ENCODE measurements at regions not wholly inside any gene's neighbourhood (a gene's known extent, or its start where the extent isn't known, plus 50 kb on each side); places are given as distances from the start of the nearest gene placed in this dataset.

DNA sequence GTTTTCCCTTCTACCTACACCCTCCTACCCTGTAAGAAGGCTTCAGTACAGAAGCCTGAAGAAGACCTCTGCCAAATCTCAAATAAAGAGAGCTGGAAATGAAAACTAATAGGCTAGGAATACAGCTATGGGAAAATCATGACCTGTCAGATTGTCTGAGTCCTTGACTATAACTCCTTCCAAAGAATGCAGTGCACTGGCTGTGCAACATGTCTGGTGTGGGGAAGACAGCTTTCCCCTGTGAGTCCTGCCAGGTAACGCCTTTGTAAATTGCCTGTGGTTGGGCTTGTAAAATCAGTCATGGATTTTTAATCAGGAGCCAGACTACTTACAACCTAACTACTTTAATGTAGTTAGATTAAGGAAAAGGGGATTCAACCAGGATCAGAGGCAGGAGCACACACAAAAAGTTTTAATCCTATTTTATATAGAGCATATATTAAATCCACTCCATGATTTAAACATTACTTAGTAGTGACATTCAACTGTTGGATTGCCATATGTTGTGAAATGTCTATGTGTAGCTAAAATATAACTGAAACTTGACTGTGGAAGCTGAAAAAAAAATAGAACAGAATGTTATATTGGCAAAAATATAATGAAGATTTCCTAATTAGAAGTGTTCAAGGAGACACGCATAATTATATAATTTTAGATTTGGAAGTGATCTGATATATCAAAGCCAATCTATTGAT lies 1667.8 kb downstream of the KCNT2 start:
- H3K9me3 ChIP-seq (replicated peaks; ENCODE audit: control insufficient read depth, insufficient read depth, low read length), result no peaks in the 10 kb centered on the region
- ChIA-PET CTCF (no interaction called here), POLR2A (no interaction called here), SMC1A (ENCODE audit: uncharacterized antibody, unreplicated experiment) (no interaction called here), RAD21 (ENCODE audit: unreplicated experiment) (no interaction called here)
- DNase-seq (ENCODE audit: low read depth, low spot score), result no peak
- ATAC-seq, result no peak
- H3K79me2 ChIP-seq (ENCODE audit: control insufficient read depth, insufficient read depth, low read length), result no peaks in the 10 kb centered on the region
- 48% methylated on average over 2 of the region's 2 CpGs for WGBS (ENCODE audit: insufficient coverage, insufficient replicate concordance, low lambda C conversion rate, missing lambda C conversion rate)
- TF ChIP-seq, protein P1, sequence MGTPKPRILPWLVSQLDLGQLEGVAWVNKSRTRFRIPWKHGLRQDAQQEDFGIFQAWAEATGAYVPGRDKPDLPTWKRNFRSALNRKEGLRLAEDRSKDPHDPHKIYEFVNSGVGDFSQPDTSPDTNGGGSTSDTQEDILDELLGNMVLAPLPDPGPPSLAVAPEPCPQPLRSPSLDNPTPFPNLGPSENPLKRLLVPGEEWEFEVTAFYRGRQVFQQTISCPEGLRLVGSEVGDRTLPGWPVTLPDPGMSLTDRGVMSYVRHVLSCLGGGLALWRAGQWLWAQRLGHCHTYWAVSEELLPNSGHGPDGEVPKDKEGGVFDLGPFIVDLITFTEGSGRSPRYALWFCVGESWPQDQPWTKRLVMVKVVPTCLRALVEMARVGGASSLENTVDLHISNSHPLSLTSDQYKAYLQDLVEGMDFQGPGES (IDR thresholded peaks at IDR 0.05), result no peak
- TF ChIP-seq, protein P2, sequence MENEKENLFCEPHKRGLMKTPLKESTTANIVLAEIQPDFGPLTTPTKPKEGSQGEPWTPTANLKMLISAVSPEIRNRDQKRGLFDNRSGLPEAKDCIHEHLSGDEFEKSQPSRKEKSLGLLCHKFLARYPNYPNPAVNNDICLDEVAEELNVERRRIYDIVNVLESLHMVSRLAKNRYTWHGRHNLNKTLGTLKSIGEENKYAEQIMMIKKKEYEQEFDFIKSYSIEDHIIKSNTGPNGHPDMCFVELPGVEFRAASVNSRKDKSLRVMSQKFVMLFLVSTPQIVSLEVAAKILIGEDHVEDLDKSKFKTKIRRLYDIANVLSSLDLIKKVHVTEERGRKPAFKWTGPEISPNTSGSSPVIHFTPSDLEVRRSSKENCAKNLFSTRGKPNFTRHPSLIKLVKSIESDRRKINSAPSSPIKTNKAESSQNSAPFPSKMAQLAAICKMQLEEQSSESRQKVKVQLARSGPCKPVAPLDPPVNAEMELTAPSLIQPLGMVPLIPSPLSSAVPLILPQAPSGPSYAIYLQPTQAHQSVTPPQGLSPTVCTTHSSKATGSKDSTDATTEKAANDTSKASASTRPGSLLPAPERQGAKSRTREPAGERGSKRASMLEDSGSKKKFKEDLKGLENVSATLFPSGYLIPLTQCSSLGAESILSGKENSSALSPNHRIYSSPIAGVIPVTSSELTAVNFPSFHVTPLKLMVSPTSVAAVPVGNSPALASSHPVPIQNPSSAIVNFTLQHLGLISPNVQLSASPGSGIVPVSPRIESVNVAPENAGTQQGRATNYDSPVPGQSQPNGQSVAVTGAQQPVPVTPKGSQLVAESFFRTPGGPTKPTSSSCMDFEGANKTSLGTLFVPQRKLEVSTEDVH (IDR thresholded peaks at IDR 0.05; ENCODE audit: low read depth, partially characterized antibody), result no peak
- TF ChIP-seq CHD1 (IDR thresholded peaks at IDR 0.05; ENCODE audit: low read depth, low read length) (no peak), SMARCA5 (IDR thresholded peaks at IDR 0.05) (no peak), GABPA (IDR thresholded peaks at IDR 0.05; ENCODE audit: low read depth) (no peak), RAD21 (IDR thresholded peaks at IDR 0.05; ENCODE audit: insufficient read depth, low read depth, low read length) (no peak), SREBF1 (IDR thresholded peaks at IDR 0.05; ENCODE audit: low read length) (no peak)
- TF ChIP-seq, protein P3, sequence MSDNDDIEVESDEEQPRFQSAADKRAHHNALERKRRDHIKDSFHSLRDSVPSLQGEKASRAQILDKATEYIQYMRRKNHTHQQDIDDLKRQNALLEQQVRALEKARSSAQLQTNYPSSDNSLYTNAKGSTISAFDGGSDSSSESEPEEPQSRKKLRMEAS (IDR thresholded peaks at IDR 0.05; ENCODE audit: low read depth, low read length), result no peak
- no peak for FAIRE-seq
- no peaks in the 10 kb centered on the region for H3K4me1 ChIP-seq (ENCODE audit: control insufficient read depth, insufficient read depth, low read length)
- no peaks in the 10 kb centered on the region for H4K20me1 ChIP-seq (ENCODE audit: control insufficient read depth, insufficient read depth)
- H3K9ac ChIP-seq (ENCODE audit: control insufficient read depth, insufficient read depth, low read length), result no peak overlapping the region
- BruUV-seq (replicated peaks), result no TSS peak
- H3K4me2 ChIP-seq (ENCODE audit: control insufficient read depth, insufficient read depth), result no peak overlapping the region
- no peak overlapping the region for H3K4me3 ChIP-seq
- H2AFZ ChIP-seq (ENCODE audit: control insufficient read depth, low read depth, low read length), result no peak overlapping the region
- no peaks in the 10 kb centered on the region for H3K27me3 ChIP-seq (replicated peaks in 1 of 2; ENCODE audit: control insufficient read depth in 2 of 2, insufficient read depth in 2 of 2, low read length in 1 of 2)
- no peak overlapping the region for H3K27ac ChIP-seq (ENCODE audit: control insufficient read depth, insufficient read depth)
- no peaks in the 10 kb centered on the region for H3K36me3 ChIP-seq (ENCODE audit: control insufficient read depth in 2 of 2, insufficient read depth in 2 of 2, low read length in 1 of 2)
- intact Hi-C loops (cut with micrococcal nuclease; ENCODE audit: unreplicated experiment), result loop anchor here (5.0 kb wide), 1 partner anchor 52 kb away; no protein-coding TSS in a partner anchor
- in situ Hi-C loops (cut with MboI), result no loop called here
